Transverse colon (tissue), 3 donors: ENCODE measurements at regions not wholly inside any gene's neighbourhood (a gene's known extent, or its start where the extent isn't known, plus 50 kb on each side); places are given as distances from the start of the nearest gene placed in this dataset.

ENCODE experiments used
- CTCF ChIP-seq, 5 experiments: fragments of 200-600 bp in 3 of 5; fragments of 450-650 bp in 2 of 5; sonication (generic) in 3 of 5; IDR thresholded peaks; 1 replicate in 2 of 5; 2 replicates in 3 of 5; pipeline ENCODE4 v1.5.1; 2016 to 2017; ENCODE audit warnings: antibody characterized with exemption in 5 of 5, inconsistent platforms in 3 of 5, mild to moderate bottlenecking in 2 of 5, moderate library complexity in 1 of 5
- EP300 ChIP-seq: sonication (generic); formaldehyde crosslinking; IDR thresholded peaks from one replicate; pipeline ENCODE4 v1.6.1; 2017; ENCODE audit warnings: antibody characterized with exemption, low read depth

- TF ChIP-seq EP300, result no peak
- TF ChIP-seq CTCF (IDR thresholded peaks at IDR 0.05), result no peak
Measured at GRCh38 chr11:123373754-123374621, 56.1 kb upstream of the GRAMD1B start.
